ENCODE measurements at regions not wholly inside any gene's neighbourhood (a gene's known extent, or its start where the extent isn't known, plus 50 kb on each side); places are given as distances from the start of the nearest gene placed in this dataset.

GRCh38 chr6:98747273-98747672 lies 87.1 kb upstream of the POU3F2 start:
- TF ChIP-seq CTCF (IDR thresholded peaks at IDR 0.05) (no peak), EZH2 (IDR thresholded peaks at IDR 0.05; ENCODE audit: borderline replicate concordance, insufficient read depth, low read depth, low read length, poor library complexity, severe bottlenecking) (no peak)

Data from B cell (primary cell).